ENCODE measurements at regions not wholly inside any gene's neighbourhood (a gene's known extent, or its start where the extent isn't known, plus 50 kb on each side); places are given as distances from the start of the nearest gene placed in this dataset.

GRCh38 chr11:70655816-70656215 is 257.5 kb downstream of the CTTN start:
- Histone ChIP-seq H3K36me3 (no peaks in the 10 kb centered on the region), H3K27ac (no peak overlapping the region), H3K27me3 (peaks cover 0 to 21% of the 10 kb centered on the region in 2 donors), H3K4me3 (no peak overlapping the region), H3K4me1 (no peaks in the 10 kb centered on the region), H3K9me3 (no peaks in the 10 kb centered on the region)
- TF ChIP-seq CTCF (IDR thresholded peaks at IDR 0.05): no peak
- intact Hi-C loops (cut with DNase I; ENCODE audit: low total_unique reads): no loop called here
- no peak for DNase-seq

GRCh38 chr11:70656252-70656651 is 257.9 kb downstream of the CTTN start:
- H3K4me3 ChIP-seq: no peak overlapping the region
- no peak for TF ChIP-seq CTCF (IDR thresholded peaks at IDR 0.05)
- no peaks in the 10 kb centered on the region for H3K4me1 ChIP-seq
- no peak overlapping the region for H3K27ac ChIP-seq
- no peaks in the 10 kb centered on the region for H3K9me3 ChIP-seq
- H3K36me3 ChIP-seq: no peaks in the 10 kb centered on the region
- H3K27me3 ChIP-seq: peaks cover 0 to 25% of the 10 kb centered on the region in 2 donors
- intact Hi-C loops (cut with DNase I; ENCODE audit: low total_unique reads): no loop called here
- no peak for DNase-seq

GRCh38 chr11:70660059-70660888 is 261.9 kb downstream of the CTTN start:
- TF ChIP-seq CTCF (IDR thresholded peaks at IDR 0.05): no peak
- Histone ChIP-seq H3K4me3 (no peak overlapping the region), H3K4me1 (peaks cover 0 to 17% (median 16%) of the 10 kb centered on the region in 4 donors), H3K27me3 (peaks cover 0 to 61% of the 10 kb centered on the region in 2 donors), H3K36me3 (no peaks in the 10 kb centered on the region), H3K9me3 (no peaks in the 10 kb centered on the region), H3K27ac (no peak overlapping the region)
- no peak for DNase-seq
- intact Hi-C loops (cut with DNase I; ENCODE audit: low total_unique reads): no loop called here

- peaks cover 0 to 65% of the 10 kb centered on the region in 2 donors for H3K27me3 ChIP-seq
- no peaks in the 10 kb centered on the region for H3K36me3 ChIP-seq
- TF ChIP-seq CTCF (IDR thresholded peaks at IDR 0.05): no peak
- H3K9me3 ChIP-seq: no peaks in the 10 kb centered on the region
- DNase-seq: no peak
- intact Hi-C loops (cut with DNase I; ENCODE audit: low total_unique reads): no loop called here
- no peak overlapping the region for H3K27ac ChIP-seq
- H3K4me1 ChIP-seq: peaks cover 0 to 17% (median 16%) of the 10 kb centered on the region in 4 donors
- no peak overlapping the region for H3K4me3 ChIP-seq
Observed at GRCh38 chr11:70660889-70661197, 262.5 kb downstream of the CTTN start.

GRCh38 chr11:70661761-70662501 is 263.6 kb downstream of the CTTN start:
- no peaks in the 10 kb centered on the region for H3K36me3 ChIP-seq
- H3K4me1 ChIP-seq: peaks cover 0 to 17% (median 16%) of the 10 kb centered on the region in 4 donors
- H3K27me3 ChIP-seq: peaks cover 0 to 72% of the 10 kb centered on the region in 2 donors
- H3K27ac ChIP-seq: no peak overlapping the region
- H3K9me3 ChIP-seq: no peaks in the 10 kb centered on the region
- DNase-seq: no peak
- TF ChIP-seq CTCF (IDR thresholded peaks at IDR 0.05): no peak
- intact Hi-C loops (cut with DNase I; ENCODE audit: low total_unique reads): no loop called here
- H3K4me3 ChIP-seq: peak overlapping the region; percentile 10 to 41
